ENCODE measurements at regions not wholly inside any gene's neighbourhood (a gene's known extent, or its start where the extent isn't known, plus 50 kb on each side); places are given as distances from the start of the nearest gene placed in this dataset.
"Not testable (repeated sequence)": the region's sequence is repeated elsewhere in the genome, so short reads cannot be mapped to it uniquely, and the experiment has no call there.

- Histone ChIP-seq H3K27ac (ENCODE audit: low read depth in 2 of 2, low read length in 1 of 2) (no peak overlapping the region), H3K4me1 (ENCODE audit: control insufficient read depth in 2 of 2, insufficient read depth in 2 of 2, low read length in 1 of 2) (no peaks in the 10 kb centered on the region), H3K36me3 (ENCODE audit: control insufficient read depth in 2 of 2, insufficient read depth in 2 of 2, low read length in 1 of 2) (no peaks in the 10 kb centered on the region), H3K9me3 (ENCODE audit: control insufficient read depth in 2 of 2, insufficient read depth in 1 of 2, low read depth in 1 of 2, low read length in 1 of 2) (peaks cover 0 to 5% of the 10 kb centered on the region in 2 donors), H3K27me3 (ENCODE audit: control insufficient read depth in 1 of 2, insufficient read depth in 2 of 2, low read length in 2 of 2) (no peaks in the 10 kb centered on the region), H3K4me3 (ENCODE audit: low read depth in 1 of 2, low read length in 2 of 2) (no peak overlapping the region)
- 47 to 50% methylated on average over 4 of the region's 4 CpGs for WGBS, 2 donors
Observed at GRCh38 chr1:88595355-88596002, 88.6 kb upstream of the PKN2 start.

- H3K9me3 ChIP-seq (ENCODE audit: control insufficient read depth in 2 of 2, insufficient read depth in 1 of 2, low read depth in 1 of 2, low read length in 1 of 2); H3K4me1 ChIP-seq (ENCODE audit: control insufficient read depth in 2 of 2, insufficient read depth in 2 of 2, low read length in 1 of 2); H3K4me3 ChIP-seq (ENCODE audit: low read depth in 1 of 2, low read length in 2 of 2); H3K27me3 ChIP-seq (ENCODE audit: control insufficient read depth in 1 of 2, insufficient read depth in 2 of 2, low read length in 2 of 2); H3K36me3 ChIP-seq (ENCODE audit: control insufficient read depth in 2 of 2, insufficient read depth in 2 of 2, low read length in 1 of 2); H3K27ac ChIP-seq (ENCODE audit: low read depth in 2 of 2, low read length in 1 of 2): not testable (repeated sequence)
- WGBS, 2 donors: 40 to 60% methylated on average over 1 of the region's 1 CpG
Observed at GRCh38 chr1:88597973-88598372, 86.1 kb upstream of the PKN2 start.

GRCh38 chr1:88608139-88608943 lies 75.7 kb upstream of the PKN2 start:
- Histone ChIP-seq H3K4me1 (ENCODE audit: control insufficient read depth in 2 of 2, insufficient read depth in 2 of 2, low read length in 1 of 2) (no peaks in the 10 kb centered on the region), H3K4me3 (ENCODE audit: low read depth in 1 of 2, low read length in 2 of 2) (no peak overlapping the region), H3K36me3 (ENCODE audit: control insufficient read depth in 2 of 2, insufficient read depth in 2 of 2, low read length in 1 of 2) (no peaks in the 10 kb centered on the region), H3K27ac (ENCODE audit: low read depth in 2 of 2, low read length in 1 of 2) (no peak overlapping the region), H3K27me3 (ENCODE audit: control insufficient read depth in 1 of 2, insufficient read depth in 2 of 2, low read length in 2 of 2) (no peaks in the 10 kb centered on the region), H3K9me3 (ENCODE audit: control insufficient read depth in 2 of 2, insufficient read depth in 1 of 2, low read depth in 1 of 2, low read length in 1 of 2) (no peaks in the 10 kb centered on the region)
- WGBS, 2 donors: 62 to 65% methylated on average over 11 of the region's 11 CpGs

- Histone ChIP-seq H3K27me3 (ENCODE audit: control insufficient read depth in 1 of 2, insufficient read depth in 2 of 2, low read length in 2 of 2) (no peaks in the 10 kb centered on the region), H3K4me1 (ENCODE audit: control insufficient read depth in 2 of 2, insufficient read depth in 2 of 2, low read length in 1 of 2) (no peaks in the 10 kb centered on the region), H3K9me3 (ENCODE audit: control insufficient read depth in 2 of 2, insufficient read depth in 1 of 2, low read depth in 1 of 2, low read length in 1 of 2) (no peaks in the 10 kb centered on the region), H3K36me3 (ENCODE audit: control insufficient read depth in 2 of 2, insufficient read depth in 2 of 2, low read length in 1 of 2) (no peaks in the 10 kb centered on the region), H3K4me3 (ENCODE audit: low read depth in 1 of 2, low read length in 2 of 2) (no peak overlapping the region), H3K27ac (ENCODE audit: low read depth in 2 of 2, low read length in 1 of 2) (no peak overlapping the region)
Observed at GRCh38 chr1:88609051-88609450, 75.0 kb upstream of the PKN2 start.

- no peak overlapping the region for H3K4me3 ChIP-seq (ENCODE audit: low read depth in 1 of 2, low read length in 2 of 2)
- no peak overlapping the region for H3K27ac ChIP-seq (ENCODE audit: low read depth in 2 of 2, low read length in 1 of 2)
- H3K27me3 ChIP-seq (ENCODE audit: control insufficient read depth in 1 of 2, insufficient read depth in 2 of 2, low read length in 2 of 2): no peaks in the 10 kb centered on the region
- 91 to 93% methylated on average over 7 of the region's 7 CpGs for WGBS, 2 donors
- H3K4me1 ChIP-seq (ENCODE audit: control insufficient read depth in 2 of 2, insufficient read depth in 2 of 2, low read length in 1 of 2): no peaks in the 10 kb centered on the region
- no peaks in the 10 kb centered on the region for H3K36me3 ChIP-seq (ENCODE audit: control insufficient read depth in 2 of 2, insufficient read depth in 2 of 2, low read length in 1 of 2)
- H3K9me3 ChIP-seq (ENCODE audit: control insufficient read depth in 2 of 2, insufficient read depth in 1 of 2, low read depth in 1 of 2, low read length in 1 of 2): no peaks in the 10 kb centered on the region
Observed at GRCh38 chr1:88610687-88611086, 73.4 kb upstream of the PKN2 start.

- Histone ChIP-seq H3K4me3 (ENCODE audit: low read depth in 1 of 2, low read length in 2 of 2) (no peak overlapping the region), H3K27me3 (ENCODE audit: control insufficient read depth in 1 of 2, insufficient read depth in 2 of 2, low read length in 2 of 2) (no peaks in the 10 kb centered on the region), H3K4me1 (ENCODE audit: control insufficient read depth in 2 of 2, insufficient read depth in 2 of 2, low read length in 1 of 2) (no peaks in the 10 kb centered on the region), H3K27ac (ENCODE audit: low read depth in 2 of 2, low read length in 1 of 2) (no peak overlapping the region), H3K36me3 (ENCODE audit: control insufficient read depth in 2 of 2, insufficient read depth in 2 of 2, low read length in 1 of 2) (no peaks in the 10 kb centered on the region), H3K9me3 (ENCODE audit: control insufficient read depth in 2 of 2, insufficient read depth in 1 of 2, low read depth in 1 of 2, low read length in 1 of 2) (no peaks in the 10 kb centered on the region)
- 72 to 76% methylated on average over 2 of the region's 2 CpGs for WGBS, 2 donors
Observed at GRCh38 chr1:88612292-88612691, 71.8 kb upstream of the PKN2 start.

GRCh38 chr1:88612773-88613172 lies 71.3 kb upstream of the PKN2 start:
- Histone ChIP-seq H3K36me3 (ENCODE audit: control insufficient read depth in 2 of 2, insufficient read depth in 2 of 2, low read length in 1 of 2) (no peaks in the 10 kb centered on the region), H3K4me3 (ENCODE audit: low read depth in 1 of 2, low read length in 2 of 2) (no peak overlapping the region), H3K9me3 (ENCODE audit: control insufficient read depth in 2 of 2, insufficient read depth in 1 of 2, low read depth in 1 of 2, low read length in 1 of 2) (no peaks in the 10 kb centered on the region), H3K27me3 (ENCODE audit: control insufficient read depth in 1 of 2, insufficient read depth in 2 of 2, low read length in 2 of 2) (no peaks in the 10 kb centered on the region), H3K4me1 (ENCODE audit: control insufficient read depth in 2 of 2, insufficient read depth in 2 of 2, low read length in 1 of 2) (no peaks in the 10 kb centered on the region), H3K27ac (ENCODE audit: low read depth in 2 of 2, low read length in 1 of 2) (no peak overlapping the region)
- WGBS, 2 donors: 49 to 57% methylated on average over 6 of the region's 6 CpGs

GRCh38 chr1:88618331-88618730 lies 65.7 kb upstream of the PKN2 start:
- Histone ChIP-seq H3K9me3 (ENCODE audit: control insufficient read depth in 2 of 2, insufficient read depth in 1 of 2, low read depth in 1 of 2, low read length in 1 of 2) (peaks cover 2 to 9% of the 10 kb centered on the region in 2 donors), H3K36me3 (ENCODE audit: control insufficient read depth in 2 of 2, insufficient read depth in 2 of 2, low read length in 1 of 2) (no peaks in the 10 kb centered on the region), H3K4me1 (ENCODE audit: control insufficient read depth in 2 of 2, insufficient read depth in 2 of 2, low read length in 1 of 2) (no peaks in the 10 kb centered on the region), H3K27ac (ENCODE audit: low read depth in 2 of 2, low read length in 1 of 2) (no peak overlapping the region), H3K27me3 (ENCODE audit: control insufficient read depth in 1 of 2, insufficient read depth in 2 of 2, low read length in 2 of 2) (peaks cover 0 to 2% of the 10 kb centered on the region in 2 donors), H3K4me3 (ENCODE audit: low read depth in 1 of 2, low read length in 2 of 2) (no peak overlapping the region)
- 88 to 92% methylated on average over 2 of the region's 2 CpGs for WGBS, 2 donors

GRCh38 chr1:88623101-88623500 lies 61.0 kb upstream of the PKN2 start:
- WGBS, 2 donors: 56 to 67% methylated on average over 1 of the region's 1 CpG
- not testable (repeated sequence) for H3K4me1 ChIP-seq (ENCODE audit: control insufficient read depth in 2 of 2, insufficient read depth in 2 of 2, low read length in 1 of 2); H3K27me3 ChIP-seq (ENCODE audit: control insufficient read depth in 1 of 2, insufficient read depth in 2 of 2, low read length in 2 of 2); H3K27ac ChIP-seq (ENCODE audit: low read depth in 2 of 2, low read length in 1 of 2); H3K9me3 ChIP-seq (ENCODE audit: control insufficient read depth in 2 of 2, insufficient read depth in 1 of 2, low read depth in 1 of 2, low read length in 1 of 2); H3K36me3 ChIP-seq (ENCODE audit: control insufficient read depth in 2 of 2, insufficient read depth in 2 of 2, low read length in 1 of 2); H3K4me3 ChIP-seq (ENCODE audit: low read depth in 1 of 2, low read length in 2 of 2)

Measured in esophagus (tissue), 2 donors.